A549 (cell line): ENCODE measurements at regions not wholly inside any gene's neighbourhood (a gene's known extent, or its start where the extent isn't known, plus 50 kb on each side); places are given as distances from the start of the nearest gene placed in this dataset.

Experiments used
- BHLHE40 ChIP-seq: IDR thresholded peaks from 2 replicates; pipeline ENCODE4 v1.6.1; 2012; ENCODE audit warnings: low read depth, low read length, inconsistent platforms
- CBX8 ChIP-seq: fragments of 200-600 bp; sonication (generic); IDR thresholded peaks from 2 replicates; pipeline ENCODE4 v1.6.1; 2016
- CHD4 ChIP-seq: fragments of 200-600 bp; sonication (generic); IDR thresholded peaks from 2 replicates; pipeline ENCODE4 v1.6.1; 2016; ENCODE audit warnings: antibody characterized with exemption, mild to moderate bottlenecking, borderline replicate concordance
- EP300 ChIP-seq, 2 experiments: fragments of >200 bp; sonication (Bioruptor Twin); formaldehyde crosslinking; IDR thresholded peaks; 2 replicates in 1 of 2; 3 replicates in 1 of 2; pipeline ENCODE4 v1.6.1; 2016 to 2017
- JUNB ChIP-seq: fragments of >200 bp; sonication (Bioruptor Twin); formaldehyde crosslinking; IDR thresholded peaks from 2 replicates; pipeline ENCODE4 v1.6.1; 2016
- KDM1A ChIP-seq: fragments of 200-600 bp; sonication (generic); IDR thresholded peaks from 2 replicates; pipeline ENCODE4 v1.6.1; 2016; ENCODE audit warnings: low read depth, mild to moderate bottlenecking
- MYC ChIP-seq: IDR thresholded peaks from 2 replicates; pipeline ENCODE4 v1.6.1; 2012; ENCODE audit warnings: mild to moderate bottlenecking, inconsistent platforms, low read length, improper control_type of control experiment, borderline replicate concordance
- POLR2A ChIP-seq: IDR thresholded peaks from 2 replicates; pipeline ENCODE4 v1.6.1; 2012; ENCODE audit warnings: mild to moderate bottlenecking, low read length
- RNF2 ChIP-seq: fragments of 200-600 bp; sonication (generic); IDR thresholded peaks from 2 replicates; pipeline ENCODE4 v1.6.1; 2016; ENCODE audit warnings: low read depth, mild to moderate bottlenecking, antibody characterized with exemption, moderate library complexity, borderline replicate concordance
- SREBF2 ChIP-seq: fragments of 450-650 bp; IDR thresholded peaks from 2 replicates; pipeline ENCODE4 v1.6.1; 2014; ENCODE audit warnings: mild to moderate bottlenecking, moderate library complexity
- TF ChIP-seq, protein P1 (sequence below): fragments of 250-450 bp; sonication (Bioruptor Pico); IDR thresholded peaks from 2 replicates; pipeline ENCODE4 v1.5.0; 2020; ENCODE audit warnings: low read depth, mild to moderate bottlenecking, moderate library complexity
- TF ChIP-seq, protein P2 (sequence below): fragments of >200 bp; sonication (Bioruptor Twin); formaldehyde crosslinking; IDR thresholded peaks from 3 replicates; pipeline ENCODE4 v1.5.1; 2016
- TF ChIP-seq, protein P3 (sequence below): IDR thresholded peaks from 2 replicates; pipeline ENCODE4 v1.6.1; 2012

DNA sequence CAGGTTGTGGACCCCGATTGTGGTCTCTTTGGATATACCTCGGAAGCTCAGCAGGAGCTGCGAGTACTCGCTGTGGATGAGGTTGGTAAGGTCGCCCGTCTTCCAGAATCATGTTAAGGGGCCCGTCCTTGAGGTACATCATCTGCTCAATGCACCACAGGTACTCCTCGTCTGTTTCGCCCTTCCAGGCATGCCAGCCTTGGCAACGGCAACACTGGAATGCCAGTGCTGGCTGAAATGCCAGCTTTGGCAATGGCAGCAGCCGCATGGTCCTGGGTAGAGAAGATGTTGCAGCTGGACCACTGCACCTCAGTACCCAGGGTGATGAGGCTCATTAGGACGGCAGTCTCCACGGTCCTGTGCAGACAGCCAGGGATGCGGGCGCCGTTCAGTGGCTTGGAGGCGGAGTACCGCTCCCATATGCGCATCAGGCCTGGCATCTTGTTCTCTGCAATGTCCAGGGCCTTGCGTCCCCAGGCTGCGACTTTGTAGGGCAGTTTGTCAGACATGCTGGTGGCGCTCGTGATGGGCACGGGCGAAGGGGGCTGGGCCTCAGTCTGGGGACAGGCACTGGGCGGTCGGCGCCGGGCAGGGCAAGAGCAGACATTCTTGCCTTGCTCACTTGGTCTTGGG is 122.2 kb upstream of the NXPH2 start:
- TF ChIP-seq, protein P1, sequence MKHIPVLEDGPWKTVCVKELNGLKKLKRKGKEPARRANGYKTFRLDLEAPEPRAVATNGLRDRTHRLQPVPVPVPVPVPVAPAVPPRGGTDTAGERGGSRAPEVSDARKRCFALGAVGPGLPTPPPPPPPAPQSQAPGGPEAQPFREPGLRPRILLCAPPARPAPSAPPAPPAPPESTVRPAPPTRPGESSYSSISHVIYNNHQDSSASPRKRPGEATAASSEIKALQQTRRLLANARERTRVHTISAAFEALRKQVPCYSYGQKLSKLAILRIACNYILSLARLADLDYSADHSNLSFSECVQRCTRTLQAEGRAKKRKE, result no peak
- TF ChIP-seq CBX8, result no peak
- TF ChIP-seq, protein P2, sequence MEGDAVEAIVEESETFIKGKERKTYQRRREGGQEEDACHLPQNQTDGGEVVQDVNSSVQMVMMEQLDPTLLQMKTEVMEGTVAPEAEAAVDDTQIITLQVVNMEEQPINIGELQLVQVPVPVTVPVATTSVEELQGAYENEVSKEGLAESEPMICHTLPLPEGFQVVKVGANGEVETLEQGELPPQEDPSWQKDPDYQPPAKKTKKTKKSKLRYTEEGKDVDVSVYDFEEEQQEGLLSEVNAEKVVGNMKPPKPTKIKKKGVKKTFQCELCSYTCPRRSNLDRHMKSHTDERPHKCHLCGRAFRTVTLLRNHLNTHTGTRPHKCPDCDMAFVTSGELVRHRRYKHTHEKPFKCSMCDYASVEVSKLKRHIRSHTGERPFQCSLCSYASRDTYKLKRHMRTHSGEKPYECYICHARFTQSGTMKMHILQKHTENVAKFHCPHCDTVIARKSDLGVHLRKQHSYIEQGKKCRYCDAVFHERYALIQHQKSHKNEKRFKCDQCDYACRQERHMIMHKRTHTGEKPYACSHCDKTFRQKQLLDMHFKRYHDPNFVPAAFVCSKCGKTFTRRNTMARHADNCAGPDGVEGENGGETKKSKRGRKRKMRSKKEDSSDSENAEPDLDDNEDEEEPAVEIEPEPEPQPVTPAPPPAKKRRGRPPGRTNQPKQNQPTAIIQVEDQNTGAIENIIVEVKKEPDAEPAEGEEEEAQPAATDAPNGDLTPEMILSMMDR, result no peak
- TF ChIP-seq, protein P3, sequence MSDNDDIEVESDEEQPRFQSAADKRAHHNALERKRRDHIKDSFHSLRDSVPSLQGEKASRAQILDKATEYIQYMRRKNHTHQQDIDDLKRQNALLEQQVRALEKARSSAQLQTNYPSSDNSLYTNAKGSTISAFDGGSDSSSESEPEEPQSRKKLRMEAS, result no peak
- no peak for TF ChIP-seq BHLHE40
- TF ChIP-seq SREBF2, result no peak
- TF ChIP-seq POLR2A, result no peak
- TF ChIP-seq MYC, result no peak
- no peak for TF ChIP-seq EP300 (IDR thresholded peaks at IDR 0.05)
- no peak for TF ChIP-seq KDM1A
- TF ChIP-seq CHD4, result no peak
- no peak for TF ChIP-seq RNF2
- no peak for TF ChIP-seq JUNB
